Esophagus squamous epithelium (tissue), 5 donors: ENCODE measurements at regions not wholly inside any gene's neighbourhood (a gene's known extent, or its start where the extent isn't known, plus 50 kb on each side); places are given as distances from the start of the nearest gene placed in this dataset.

Source experiments
- DNase-seq: peaks from one replicate; lab custom pipeline; 2025; lab: John Stamatoyannopoulos, UW
- H3K27ac ChIP-seq, 4 donors: fragments of 200-600 bp; sonication (generic); one replicate each; pipeline ENCODE4 v1.5.1; 2016 to 2019; ENCODE audit warnings: mild to moderate bottlenecking in 1 of 4
- H3K27me3 ChIP-seq, 4 donors: fragments of 200-600 bp; sonication (generic); 1 replicate in 3 of 4; 2 replicates in 1 of 4; pipeline versions ENCODE4 v1.5.1 to v1.6.0; 2017 to 2021; ENCODE audit warnings: antibody characterized with exemption in 1 of 4
- H3K36me3 ChIP-seq, 3 donors: fragments of 200-600 bp; sonication (generic); one replicate each; pipeline ENCODE4 v1.5.1; 2016 to 2019
- H3K4me1 ChIP-seq, 3 donors: fragments of 200-600 bp; sonication (generic); one replicate each; pipeline ENCODE4 v1.5.1; 2017 to 2019
- H3K4me3 ChIP-seq, 4 donors: fragments of 200-600 bp; sonication (generic); 1 replicate in 3 of 4; 2 replicates in 1 of 4; pipeline ENCODE4 v1.5.1; 2016 to 2019; ENCODE audit warnings: mild to moderate bottlenecking in 2 of 4, moderate library complexity in 1 of 4
- H3K9me3 ChIP-seq, 3 donors: fragments of 200-600 bp; sonication (generic); one replicate each; pipeline ENCODE4 v1.5.1; 2016 to 2019
- POLR2A ChIP-seq, 4 donors: fragments of 450-650 bp; IDR thresholded peaks; one replicate each; pipeline ENCODE4 v1.6.1; 2017; ENCODE audit warnings: antibody characterized with exemption in 4 of 4, mild to moderate bottlenecking in 4 of 4, moderate library complexity in 3 of 4
- WGBS, 2 donors: methylation state at CpG; one replicate each; pipeline ENCODE4 v1.1.5; 2018; 5-methylcytosine and 5-hydroxymethylcytosine counted together
- intact Hi-C: fragments of 100-400 bp; cut with DNase I; formaldehyde crosslinking; loops from one replicate; pipeline ENCODE4 v1.15.0; 2022
- TF ChIP-seq, protein P1 (sequence below), 6 experiments: fragments of 450-650 bp in 4 of 6; fragments of 200-600 bp in 2 of 6; sonication (generic) in 2 of 6; IDR thresholded peaks; one replicate each; pipeline ENCODE4 v1.5.1; 2016 to 2019; ENCODE audit warnings: antibody characterized with exemption in 6 of 6, mild to moderate bottlenecking in 4 of 6, moderate library complexity in 4 of 6
- donor health status: DM: yes; HTN: yes; CAD: no.

DNA sequence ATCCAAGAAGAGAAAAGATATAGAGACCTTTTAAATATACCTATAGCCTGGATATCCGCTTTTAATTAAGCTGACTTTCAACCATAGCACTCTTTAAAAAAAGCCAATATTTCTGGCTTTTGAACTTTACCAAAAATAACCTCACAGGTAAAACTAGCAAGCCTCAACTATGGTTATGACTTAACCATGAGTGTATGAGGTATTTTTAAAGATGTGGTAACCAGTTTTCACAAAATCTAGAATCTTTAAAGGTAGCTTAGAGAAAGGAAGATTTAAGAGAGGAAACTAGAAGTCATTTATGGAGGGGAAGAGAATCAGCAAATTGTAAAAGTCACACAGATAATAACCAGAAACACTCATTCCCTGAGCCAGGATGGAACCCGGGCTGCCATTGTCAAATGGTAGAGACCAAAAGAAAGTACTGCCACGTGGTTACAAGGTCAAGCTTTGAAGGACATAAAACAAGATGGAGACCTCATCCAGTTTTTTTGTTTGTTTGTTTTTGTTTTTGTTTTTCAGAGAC is 288.4 kb upstream of the RGS18 start:
- Histone ChIP-seq H3K27me3 (no peaks in the 10 kb centered on the region), H3K9me3 (no peaks in the 10 kb centered on the region), H3K4me3 (no peak overlapping the region), H3K27ac (no peak overlapping the region), H3K36me3 (no peaks in the 10 kb centered on the region), H3K4me1 (no peaks in the 10 kb centered on the region)
- no peak for TF ChIP-seq POLR2A (IDR thresholded peaks at IDR 0.05)
- TF ChIP-seq, protein P1, sequence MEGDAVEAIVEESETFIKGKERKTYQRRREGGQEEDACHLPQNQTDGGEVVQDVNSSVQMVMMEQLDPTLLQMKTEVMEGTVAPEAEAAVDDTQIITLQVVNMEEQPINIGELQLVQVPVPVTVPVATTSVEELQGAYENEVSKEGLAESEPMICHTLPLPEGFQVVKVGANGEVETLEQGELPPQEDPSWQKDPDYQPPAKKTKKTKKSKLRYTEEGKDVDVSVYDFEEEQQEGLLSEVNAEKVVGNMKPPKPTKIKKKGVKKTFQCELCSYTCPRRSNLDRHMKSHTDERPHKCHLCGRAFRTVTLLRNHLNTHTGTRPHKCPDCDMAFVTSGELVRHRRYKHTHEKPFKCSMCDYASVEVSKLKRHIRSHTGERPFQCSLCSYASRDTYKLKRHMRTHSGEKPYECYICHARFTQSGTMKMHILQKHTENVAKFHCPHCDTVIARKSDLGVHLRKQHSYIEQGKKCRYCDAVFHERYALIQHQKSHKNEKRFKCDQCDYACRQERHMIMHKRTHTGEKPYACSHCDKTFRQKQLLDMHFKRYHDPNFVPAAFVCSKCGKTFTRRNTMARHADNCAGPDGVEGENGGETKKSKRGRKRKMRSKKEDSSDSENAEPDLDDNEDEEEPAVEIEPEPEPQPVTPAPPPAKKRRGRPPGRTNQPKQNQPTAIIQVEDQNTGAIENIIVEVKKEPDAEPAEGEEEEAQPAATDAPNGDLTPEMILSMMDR (IDR thresholded peaks at IDR 0.05) = no peak
- no peak for DNase-seq
- intact Hi-C loops = no loop called here
- 63 to 65% methylated on average over 3 of the region's 3 CpGs for WGBS, 2 donors

DNA sequence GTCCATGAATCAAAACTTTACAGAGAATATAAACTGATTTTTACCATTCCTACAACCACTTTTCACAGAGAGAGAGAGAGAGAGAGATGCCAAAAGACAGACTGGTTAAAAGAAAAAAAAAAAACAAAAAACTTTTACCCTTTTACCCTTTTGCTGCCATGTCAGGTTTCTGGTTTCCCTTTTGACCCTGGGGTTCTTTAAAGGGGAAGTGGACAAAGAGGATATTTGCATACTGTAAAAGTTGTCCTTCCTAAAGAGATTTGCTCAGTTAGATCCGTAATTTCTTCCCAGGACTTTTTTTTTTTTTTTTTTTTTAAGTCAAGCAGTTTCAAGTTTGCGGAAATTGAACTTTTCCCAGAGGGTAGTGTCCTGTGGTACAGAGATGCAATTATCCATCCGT is 287.8 kb upstream of the RGS18 start:
- 67 to 77% methylated on average over 3 of the region's 3 CpGs for WGBS, 2 donors
- intact Hi-C loops = no loop called here

GRCh38 chr1:191875994-191876393 is 282.3 kb upstream of the RGS18 start:
- no peak overlapping the region for H3K4me3 ChIP-seq
- no peak overlapping the region for H3K27ac ChIP-seq
- TF ChIP-seq, protein P1 (IDR thresholded peaks at IDR 0.05) = no peak
- no peak for TF ChIP-seq POLR2A (IDR thresholded peaks at IDR 0.05)
- no peaks in the 10 kb centered on the region for H3K36me3 ChIP-seq
- intact Hi-C loops = no loop called here
- WGBS, 2 donors = 74 to 76% methylated on average over 1 of the region's 1 CpG
- H3K9me3 ChIP-seq = no peaks in the 10 kb centered on the region
- H3K4me1 ChIP-seq = no peaks in the 10 kb centered on the region
- H3K27me3 ChIP-seq = no peaks in the 10 kb centered on the region
- DNase-seq = no peak

More for the DNA sequence above, 287.8 kb upstream of the RGS18 start:
- Histone ChIP-seq H3K27ac (no peak overlapping the region), H3K4me1 (no peaks in the 10 kb centered on the region), H3K4me3 (no peak overlapping the region), H3K27me3 (no peaks in the 10 kb centered on the region), H3K9me3 (no peaks in the 10 kb centered on the region), H3K36me3 (no peaks in the 10 kb centered on the region)
- no peak for DNase-seq
- TF ChIP-seq, protein P1 (IDR thresholded peaks at IDR 0.05) = no peak
- no peak for TF ChIP-seq POLR2A (IDR thresholded peaks at IDR 0.05)

GRCh38 chr1:191876631-191877030 is 281.6 kb upstream of the RGS18 start:
- Histone ChIP-seq H3K9me3 (no peaks in the 10 kb centered on the region), H3K4me1 (no peaks in the 10 kb centered on the region), H3K4me3 (no peak overlapping the region), H3K27me3 (no peaks in the 10 kb centered on the region), H3K27ac (no peak overlapping the region), H3K36me3 (no peaks in the 10 kb centered on the region)
- WGBS, 2 donors = 73 to 95% methylated on average over 1 of the region's 1 CpG
- intact Hi-C loops = no loop called here
- no peak for TF ChIP-seq POLR2A (IDR thresholded peaks at IDR 0.05)
- TF ChIP-seq, protein P1 (IDR thresholded peaks at IDR 0.05) = no peak
- DNase-seq = no peak

- H3K4me3 ChIP-seq = no peak overlapping the region
- no peaks in the 10 kb centered on the region for H3K4me1 ChIP-seq
- no peaks in the 10 kb centered on the region for H3K36me3 ChIP-seq
- no peak for DNase-seq
- H3K27ac ChIP-seq = no peak overlapping the region
- no peaks in the 10 kb centered on the region for H3K9me3 ChIP-seq
- intact Hi-C loops = no loop called here
- 17 to 25% methylated on average over 1 of the region's 1 CpG for WGBS, 2 donors
- TF ChIP-seq POLR2A (IDR thresholded peaks at IDR 0.05) = no peak
- TF ChIP-seq, protein P1 (IDR thresholded peaks at IDR 0.05) = no peak
- H3K27me3 ChIP-seq = no peaks in the 10 kb centered on the region
These were observed 275.4 kb upstream of the RGS18 start for GRCh38 chr1:191882870-191883269.
